ENCODE measurements at regions not wholly inside any gene's neighbourhood (a gene's known extent, or its start where the extent isn't known, plus 50 kb on each side); places are given as distances from the start of the nearest gene placed in this dataset.

DNA sequence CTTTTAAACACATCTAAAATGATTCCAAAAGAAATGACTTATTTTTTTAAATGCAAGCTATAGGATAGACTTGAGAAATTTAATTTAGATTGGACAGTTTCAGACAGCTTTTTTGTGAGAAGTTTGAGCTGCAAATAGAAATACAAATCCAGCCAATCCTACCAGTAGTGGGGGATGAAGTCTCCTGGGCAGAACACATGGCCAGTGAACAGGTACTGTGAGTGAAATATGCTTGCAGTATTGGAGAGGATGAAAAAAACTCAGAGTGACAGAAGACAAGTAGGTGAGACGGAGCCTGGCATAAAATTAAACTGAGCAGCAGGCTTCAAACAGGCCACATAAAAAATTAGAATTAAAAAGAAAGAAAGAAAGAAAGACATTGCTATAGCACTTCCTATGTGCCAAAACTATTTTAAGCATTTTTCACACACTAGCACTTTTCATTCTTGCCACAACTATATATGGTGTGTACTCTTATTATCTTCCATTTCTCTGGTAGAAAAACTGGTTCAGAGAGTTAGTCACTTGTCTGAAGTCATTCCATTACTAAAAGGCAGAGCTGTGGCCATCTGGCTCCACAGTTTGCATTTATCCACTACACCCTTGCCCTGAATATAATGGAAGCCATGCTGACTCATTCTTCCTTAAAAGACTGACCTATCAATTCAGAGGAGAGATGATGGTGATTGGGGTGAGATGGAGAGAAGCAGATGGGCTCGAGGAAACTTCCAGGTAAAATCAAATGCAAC is 310.2 kb upstream of the CTNND2 start:
- TF ChIP-seq POLR2AphosphoS5 (IDR thresholded peaks at IDR 0.05), result no peak
- TF ChIP-seq, protein P1, sequence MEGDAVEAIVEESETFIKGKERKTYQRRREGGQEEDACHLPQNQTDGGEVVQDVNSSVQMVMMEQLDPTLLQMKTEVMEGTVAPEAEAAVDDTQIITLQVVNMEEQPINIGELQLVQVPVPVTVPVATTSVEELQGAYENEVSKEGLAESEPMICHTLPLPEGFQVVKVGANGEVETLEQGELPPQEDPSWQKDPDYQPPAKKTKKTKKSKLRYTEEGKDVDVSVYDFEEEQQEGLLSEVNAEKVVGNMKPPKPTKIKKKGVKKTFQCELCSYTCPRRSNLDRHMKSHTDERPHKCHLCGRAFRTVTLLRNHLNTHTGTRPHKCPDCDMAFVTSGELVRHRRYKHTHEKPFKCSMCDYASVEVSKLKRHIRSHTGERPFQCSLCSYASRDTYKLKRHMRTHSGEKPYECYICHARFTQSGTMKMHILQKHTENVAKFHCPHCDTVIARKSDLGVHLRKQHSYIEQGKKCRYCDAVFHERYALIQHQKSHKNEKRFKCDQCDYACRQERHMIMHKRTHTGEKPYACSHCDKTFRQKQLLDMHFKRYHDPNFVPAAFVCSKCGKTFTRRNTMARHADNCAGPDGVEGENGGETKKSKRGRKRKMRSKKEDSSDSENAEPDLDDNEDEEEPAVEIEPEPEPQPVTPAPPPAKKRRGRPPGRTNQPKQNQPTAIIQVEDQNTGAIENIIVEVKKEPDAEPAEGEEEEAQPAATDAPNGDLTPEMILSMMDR (IDR thresholded peaks at IDR 0.05), result no peak
- TF ChIP-seq EP300 (IDR thresholded peaks at IDR 0.05), result no peak

Data from sigmoid colon (tissue), 4 donors.